SK-N-SH (cell line): ENCODE measurements at regions not wholly inside any gene's neighbourhood (a gene's known extent, or its start where the extent isn't known, plus 50 kb on each side); places are given as distances from the start of the nearest gene placed in this dataset.

Experiments used
- CTCF ChIA-PET: fragments of 300-600, 350-600 bp; formaldehyde crosslinking; extraction: SDS; loops from one replicate; lab custom pipeline; 2021; lab: Yijun Ruan, JAX
- POLR2A ChIA-PET: fragments of 350-600 bp; sonication (Branson Sonifier 250); formaldehyde crosslinking; extraction: SDS; loops from one replicate; lab custom pipeline; 2020; ENCODE audit warnings: antibody characterized with exemption, inconsistent platforms; lab: Yijun Ruan, JAX
- DNase-seq: peaks from one replicate; pipeline ENCODE4 v3.0.0; 2012
- H2AFZ ChIP-seq: fragments of 200-600 bp; sonication (generic); 2 replicates; pipeline ENCODE4 v1.8.1; 2016; ENCODE audit warnings: antibody characterized with exemption, mild to moderate bottlenecking, low read depth
- H3F3A ChIP-seq: fragments of 200-600 bp; sonication (generic); replicated peaks from 2 replicates; pipeline ENCODE3; 2016; ENCODE audit warnings: antibody characterized with exemption, mild to moderate bottlenecking; ENCODE audit not compliant: insufficient read depth
- H3K27ac ChIP-seq, 2 experiments: fragments of 200-500 bp in 1 of 2; fragments of 200-600 bp in 1 of 2; sonication (Bioruptor generic) in 1 of 2; sonication (generic), shearing (Covaris generic) in 1 of 2; 2 replicates each; pipeline versions ENCODE4 v1.5.1 to v1.6.1; 2014 to 2016; ENCODE audit warnings: low read depth in 2 of 2, inconsistent platforms in 1 of 2, low read length in 1 of 2, mild to moderate bottlenecking in 1 of 2, mixed read lengths in 1 of 2
- H3K27me3 ChIP-seq: fragments of 200-600 bp; sonication (generic), shearing (Covaris generic); 2 replicates; pipeline ENCODE4 v1.6.1; 2016; ENCODE audit warnings: mixed run types; ENCODE audit not compliant: insufficient read depth
- H3K36me3 ChIP-seq, 2 experiments: fragments of 200-500 bp in 1 of 2; fragments of 200-600 bp in 1 of 2; sonication (Bioruptor generic) in 1 of 2; sonication (generic) in 1 of 2; replicated peaks in 1 of 2; 2 replicates each; pipeline versions ENCODE3 to v1.5.1; 2014 to 2016; ENCODE audit warnings: low read length in 1 of 2, mild to moderate bottlenecking in 1 of 2; ENCODE audit not compliant: insufficient read depth in 2 of 2, control insufficient read depth in 1 of 2
- H3K4me1 ChIP-seq, 2 experiments: fragments of 200-500 bp in 1 of 2; fragments of 200-600 bp in 1 of 2; sonication (Bioruptor generic) in 1 of 2; sonication (generic), shearing (Covaris generic) in 1 of 2; 2 replicates each; pipeline versions ENCODE4 v1.5.1 to v1.6.1; 2014 to 2016; ENCODE audit warnings: low read depth in 1 of 2, low read length in 1 of 2, mixed run types in 1 of 2; ENCODE audit not compliant: insufficient read depth in 2 of 2, control insufficient read depth in 1 of 2
- H3K4me2 ChIP-seq: fragments of 200-600 bp; sonication (generic), shearing (Covaris generic); 2 replicates; pipeline ENCODE4 v1.6.1; 2017; ENCODE audit warnings: mixed run types
- H3K4me3 ChIP-seq, 2 experiments: fragments of 200-500 bp in 1 of 2; fragments of 200-600 bp in 1 of 2; sonication (Bioruptor generic) in 1 of 2; sonication (generic), shearing (Covaris generic) in 1 of 2; 2 replicates each; pipeline versions ENCODE4 v1.5.1 to v1.8.1; 2014 to 2016; ENCODE audit warnings: low read depth in 2 of 2, inconsistent platforms in 1 of 2, low read length in 1 of 2, mild to moderate bottlenecking in 1 of 2, mixed read lengths in 1 of 2, moderate library complexity in 1 of 2
- H3K79me2 ChIP-seq: fragments of 200-600 bp; sonication (generic); 2 replicates; pipeline ENCODE4 v1.8.1; 2017; ENCODE audit warnings: mild to moderate bottlenecking; ENCODE audit not compliant: insufficient read depth
- H3K9ac ChIP-seq: fragments of 200-600 bp; sonication (generic); 2 replicates; pipeline ENCODE4 v1.6.1; 2017; ENCODE audit warnings: mixed run types
- H3K9me2 ChIP-seq: fragments of 200-600 bp; sonication (generic); 2 replicates; pipeline ENCODE4 v1.6.1; 2017; ENCODE audit warnings: mixed run types
- H3K9me3 ChIP-seq: fragments of 200-600 bp; sonication (generic); 2 replicates; pipeline ENCODE4 v1.6.1; 2017; ENCODE audit warnings: mixed run types, mild to moderate bottlenecking, moderate library complexity
- H4K20me1 ChIP-seq: fragments of 200-600 bp; sonication (generic); 2 replicates; pipeline ENCODE4 v1.6.1; 2017; ENCODE audit warnings: mild to moderate bottlenecking, mixed run types; ENCODE audit not compliant: insufficient read depth
- ELF1 ChIP-seq: IDR thresholded peaks from 2 replicates; pipeline ENCODE4 v1.4.0; 2012
- EZH2phosphoT487 ChIP-seq: fragments of 200-600 bp; sonication (generic); IDR thresholded peaks from 2 replicates; pipeline ENCODE4 v1.6.1; 2017; ENCODE audit warnings: low read depth, mixed run types, mild to moderate bottlenecking, antibody characterized with exemption, moderate library complexity, borderline replicate concordance
- FOSL2 ChIP-seq: IDR thresholded peaks from 2 replicates; pipeline ENCODE4 v1.4.0; 2012; ENCODE audit warnings: low read depth, mild to moderate bottlenecking, moderate library complexity, borderline replicate concordance
- FOXJ3 ChIP-seq: sonication (generic); formaldehyde crosslinking; IDR thresholded peaks from 2 replicates; pipeline ENCODE4 v1.5.1; 2020; ENCODE audit warnings: mild to moderate bottlenecking, missing genetic modification reagents
- GATA2 ChIP-seq: sonication (generic); formaldehyde crosslinking; IDR thresholded peaks from 2 replicates; pipeline ENCODE4 v1.5.0; 2020; ENCODE audit warnings: mild to moderate bottlenecking, missing genetic modification reagents
- MXI1 ChIP-seq: IDR thresholded peaks from 2 replicates; pipeline ENCODE4 v1.6.1; 2012; ENCODE audit warnings: mild to moderate bottlenecking, low read depth, low read length, improper control_type of control experiment
- NRF1 ChIP-seq: IDR thresholded peaks from 2 replicates; pipeline ENCODE4 v1.6.1; 2012; ENCODE audit warnings: low read depth, mild to moderate bottlenecking, low read length
- RFX5 ChIP-seq: IDR thresholded peaks from 2 replicates; pipeline ENCODE4 v1.6.1; 2012; ENCODE audit warnings: mild to moderate bottlenecking, improper control_type of control experiment, low read length
- TEAD4 ChIP-seq: IDR thresholded peaks from 2 replicates; pipeline ENCODE4 v1.4.0; 2012; ENCODE audit warnings: mild to moderate bottlenecking, borderline replicate concordance; ENCODE audit not compliant: insufficient read depth
- WGBS: methylation state at CpG from one replicate; pipeline ENCODE4 v1.1.6; 2017; ENCODE audit warnings: low lambda C conversion rate; 5-methylcytosine and 5-hydroxymethylcytosine counted together
- TF ChIP-seq, protein P1 (sequence below): fragments of 150-350 bp; IDR thresholded peaks from 2 replicates; pipeline ENCODE4 v1.6.1; 2016; ENCODE audit warnings: mild to moderate bottlenecking, low read depth, low read length
- TF ChIP-seq, protein P2 (sequence below): IDR thresholded peaks from 2 replicates; pipeline ENCODE4 v1.6.1; 2012; ENCODE audit warnings: mild to moderate bottlenecking, low read depth, low read length, moderate library complexity
- TF ChIP-seq, protein P3 (sequence below): IDR thresholded peaks from 2 replicates; pipeline ENCODE4; 2012
- TF ChIP-seq, protein P4 (sequence below): fragments of 200-600 bp; sonication (generic); IDR thresholded peaks from 2 replicates; pipeline ENCODE4 v1.6.1; 2017; ENCODE audit warnings: antibody characterized with exemption, mild to moderate bottlenecking, moderate library complexity

DNA sequence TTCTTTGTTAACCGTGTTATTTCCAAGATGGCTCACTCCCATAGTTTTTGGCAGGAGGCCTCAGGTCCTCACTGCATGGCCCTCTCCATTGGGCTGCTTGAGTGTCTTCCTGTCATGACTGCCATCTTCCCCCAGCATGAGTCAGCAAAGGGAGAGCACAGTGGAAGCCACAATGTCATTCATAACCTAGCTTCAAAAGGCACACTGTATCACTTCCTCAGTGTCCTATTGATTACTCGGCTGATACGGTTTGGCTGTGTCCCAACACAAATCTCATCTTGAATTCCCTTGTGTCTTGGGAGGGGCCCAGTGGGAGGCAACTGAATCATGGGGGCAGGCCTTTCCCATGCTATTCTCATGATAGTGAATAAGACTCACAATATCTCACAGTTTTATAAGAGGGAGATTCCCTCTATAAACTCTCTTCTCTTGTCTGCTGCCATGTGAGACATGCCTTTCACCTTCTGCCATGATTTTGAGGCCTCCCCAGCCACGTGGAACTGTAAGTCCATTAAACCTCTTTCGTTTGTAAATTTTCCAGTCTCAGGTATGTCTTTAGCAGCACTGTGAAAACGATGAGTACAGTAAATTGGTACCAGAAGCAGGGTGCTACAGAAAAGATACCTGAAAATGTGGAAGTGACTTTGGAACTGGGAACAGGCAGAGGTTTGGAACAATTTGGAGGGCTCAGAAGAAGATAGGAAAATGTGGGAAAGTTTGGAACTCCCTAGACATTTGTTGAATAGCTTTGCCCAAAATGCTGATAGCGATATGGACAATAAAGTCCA is 106.5 kb downstream of the PRLHR start:
- H3K79me2 ChIP-seq: no peaks in the 10 kb centered on the region
- no peaks in the 10 kb centered on the region for H4K20me1 ChIP-seq
- H3K9ac ChIP-seq: no peak overlapping the region
- POLR2A ChIA-PET: no interaction called here
- CTCF ChIA-PET: interaction anchor here (2.5 kb wide), 1 partner anchor 30 kb away, joined by 11 read pairs; no protein-coding TSS in a partner anchor
- H3K36me3 ChIP-seq: no peaks in the 10 kb centered on the region
- DNase-seq: no peak
- no peak overlapping the region for H3K27ac ChIP-seq
- 22% methylated on average over 7 of the region's 7 CpGs for WGBS
- H3F3A ChIP-seq: no peaks in the 10 kb centered on the region
- H2AFZ ChIP-seq: no peak overlapping the region
- no peaks in the 10 kb centered on the region for H3K9me2 ChIP-seq
- H3K9me3 ChIP-seq: no peaks in the 10 kb centered on the region
- no peaks in the 10 kb centered on the region for H3K27me3 ChIP-seq
- no peak for TF ChIP-seq FOSL2
- TF ChIP-seq NRF1: no peak
- H3K4me1 ChIP-seq: no peaks in the 10 kb centered on the region
- H3K4me2 ChIP-seq: no peak overlapping the region
- no peak overlapping the region for H3K4me3 ChIP-seq

DNA sequence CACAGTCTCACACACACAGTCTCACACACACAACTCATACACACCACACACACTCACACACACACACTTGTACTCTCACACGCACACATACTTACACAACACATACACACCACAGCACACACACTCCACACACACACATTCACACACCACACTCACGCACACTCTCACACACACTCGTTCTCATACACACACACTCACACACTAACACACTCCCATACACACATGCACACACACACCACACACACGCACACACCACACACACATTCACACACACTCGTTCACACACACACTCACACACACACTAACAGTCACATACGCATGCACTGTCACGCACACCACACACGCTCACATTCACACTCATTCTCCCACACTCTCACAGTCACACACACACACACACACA is 109.8 kb downstream of the PRLHR start:
- Histone ChIP-seq H3K9ac (no peak overlapping the region), H3K27ac (no peak overlapping the region), H3K79me2 (no peaks in the 10 kb centered on the region), H3K9me2 (no peaks in the 10 kb centered on the region), H3K27me3 (no peaks in the 10 kb centered on the region), H2AFZ (no peak overlapping the region), H3K36me3 (no peaks in the 10 kb centered on the region), H3K4me3 (no peak overlapping the region), H3K9me3 (no peaks in the 10 kb centered on the region), H3F3A (no peaks in the 10 kb centered on the region), H3K4me1 (no peaks in the 10 kb centered on the region), H3K4me2 (no peak overlapping the region), H4K20me1 (no peaks in the 10 kb centered on the region)
- TF ChIP-seq, protein P1, sequence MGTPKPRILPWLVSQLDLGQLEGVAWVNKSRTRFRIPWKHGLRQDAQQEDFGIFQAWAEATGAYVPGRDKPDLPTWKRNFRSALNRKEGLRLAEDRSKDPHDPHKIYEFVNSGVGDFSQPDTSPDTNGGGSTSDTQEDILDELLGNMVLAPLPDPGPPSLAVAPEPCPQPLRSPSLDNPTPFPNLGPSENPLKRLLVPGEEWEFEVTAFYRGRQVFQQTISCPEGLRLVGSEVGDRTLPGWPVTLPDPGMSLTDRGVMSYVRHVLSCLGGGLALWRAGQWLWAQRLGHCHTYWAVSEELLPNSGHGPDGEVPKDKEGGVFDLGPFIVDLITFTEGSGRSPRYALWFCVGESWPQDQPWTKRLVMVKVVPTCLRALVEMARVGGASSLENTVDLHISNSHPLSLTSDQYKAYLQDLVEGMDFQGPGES: no peak
- no peak for TF ChIP-seq ELF1
- TF ChIP-seq, protein P2, sequence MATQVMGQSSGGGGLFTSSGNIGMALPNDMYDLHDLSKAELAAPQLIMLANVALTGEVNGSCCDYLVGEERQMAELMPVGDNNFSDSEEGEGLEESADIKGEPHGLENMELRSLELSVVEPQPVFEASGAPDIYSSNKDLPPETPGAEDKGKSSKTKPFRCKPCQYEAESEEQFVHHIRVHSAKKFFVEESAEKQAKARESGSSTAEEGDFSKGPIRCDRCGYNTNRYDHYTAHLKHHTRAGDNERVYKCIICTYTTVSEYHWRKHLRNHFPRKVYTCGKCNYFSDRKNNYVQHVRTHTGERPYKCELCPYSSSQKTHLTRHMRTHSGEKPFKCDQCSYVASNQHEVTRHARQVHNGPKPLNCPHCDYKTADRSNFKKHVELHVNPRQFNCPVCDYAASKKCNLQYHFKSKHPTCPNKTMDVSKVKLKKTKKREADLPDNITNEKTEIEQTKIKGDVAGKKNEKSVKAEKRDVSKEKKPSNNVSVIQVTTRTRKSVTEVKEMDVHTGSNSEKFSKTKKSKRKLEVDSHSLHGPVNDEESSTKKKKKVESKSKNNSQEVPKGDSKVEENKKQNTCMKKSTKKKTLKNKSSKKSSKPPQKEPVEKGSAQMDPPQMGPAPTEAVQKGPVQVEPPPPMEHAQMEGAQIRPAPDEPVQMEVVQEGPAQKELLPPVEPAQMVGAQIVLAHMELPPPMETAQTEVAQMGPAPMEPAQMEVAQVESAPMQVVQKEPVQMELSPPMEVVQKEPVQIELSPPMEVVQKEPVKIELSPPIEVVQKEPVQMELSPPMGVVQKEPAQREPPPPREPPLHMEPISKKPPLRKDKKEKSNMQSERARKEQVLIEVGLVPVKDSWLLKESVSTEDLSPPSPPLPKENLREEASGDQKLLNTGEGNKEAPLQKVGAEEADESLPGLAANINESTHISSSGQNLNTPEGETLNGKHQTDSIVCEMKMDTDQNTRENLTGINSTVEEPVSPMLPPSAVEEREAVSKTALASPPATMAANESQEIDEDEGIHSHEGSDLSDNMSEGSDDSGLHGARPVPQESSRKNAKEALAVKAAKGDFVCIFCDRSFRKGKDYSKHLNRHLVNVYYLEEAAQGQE: no peak
- TF ChIP-seq FOSL2: no peak
- no peak for TF ChIP-seq TEAD4
- no peak for TF ChIP-seq RFX5
- TF ChIP-seq GATA2 (CRISPR knock-in tag): no peak
- TF ChIP-seq, protein P3, sequence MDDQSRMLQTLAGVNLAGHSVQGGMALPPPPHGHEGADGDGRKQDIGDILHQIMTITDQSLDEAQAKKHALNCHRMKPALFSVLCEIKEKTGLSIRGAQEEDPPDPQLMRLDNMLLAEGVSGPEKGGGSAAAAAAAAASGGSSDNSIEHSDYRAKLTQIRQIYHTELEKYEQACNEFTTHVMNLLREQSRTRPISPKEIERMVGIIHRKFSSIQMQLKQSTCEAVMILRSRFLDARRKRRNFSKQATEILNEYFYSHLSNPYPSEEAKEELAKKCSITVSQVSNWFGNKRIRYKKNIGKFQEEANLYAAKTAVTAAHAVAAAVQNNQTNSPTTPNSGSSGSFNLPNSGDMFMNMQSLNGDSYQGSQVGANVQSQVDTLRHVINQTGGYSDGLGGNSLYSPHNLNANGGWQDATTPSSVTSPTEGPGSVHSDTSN: no peak
- TF ChIP-seq, protein P4, sequence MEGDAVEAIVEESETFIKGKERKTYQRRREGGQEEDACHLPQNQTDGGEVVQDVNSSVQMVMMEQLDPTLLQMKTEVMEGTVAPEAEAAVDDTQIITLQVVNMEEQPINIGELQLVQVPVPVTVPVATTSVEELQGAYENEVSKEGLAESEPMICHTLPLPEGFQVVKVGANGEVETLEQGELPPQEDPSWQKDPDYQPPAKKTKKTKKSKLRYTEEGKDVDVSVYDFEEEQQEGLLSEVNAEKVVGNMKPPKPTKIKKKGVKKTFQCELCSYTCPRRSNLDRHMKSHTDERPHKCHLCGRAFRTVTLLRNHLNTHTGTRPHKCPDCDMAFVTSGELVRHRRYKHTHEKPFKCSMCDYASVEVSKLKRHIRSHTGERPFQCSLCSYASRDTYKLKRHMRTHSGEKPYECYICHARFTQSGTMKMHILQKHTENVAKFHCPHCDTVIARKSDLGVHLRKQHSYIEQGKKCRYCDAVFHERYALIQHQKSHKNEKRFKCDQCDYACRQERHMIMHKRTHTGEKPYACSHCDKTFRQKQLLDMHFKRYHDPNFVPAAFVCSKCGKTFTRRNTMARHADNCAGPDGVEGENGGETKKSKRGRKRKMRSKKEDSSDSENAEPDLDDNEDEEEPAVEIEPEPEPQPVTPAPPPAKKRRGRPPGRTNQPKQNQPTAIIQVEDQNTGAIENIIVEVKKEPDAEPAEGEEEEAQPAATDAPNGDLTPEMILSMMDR: no peak
- no peak for TF ChIP-seq MXI1
- TF ChIP-seq FOXJ3 (CRISPR knock-in tag): no peak
- no peak for TF ChIP-seq EZH2phosphoT487
- no peak for DNase-seq
- ChIA-PET CTCF (interaction anchor here (1.2 kb wide), 1 partner anchor 26 kb away, joined by 3 read pairs; no protein-coding TSS in a partner anchor), POLR2A (no interaction called here)
- 61% methylated on average over 8 of the region's 8 CpGs for WGBS
